Sigmoid colon (tissue), 6 donors: ENCODE measurements at regions not wholly inside any gene's neighbourhood (a gene's known extent, or its start where the extent isn't known, plus 50 kb on each side); places are given as distances from the start of the nearest gene placed in this dataset.

ENCODE experiments used
- DNase-seq: peaks from one replicate; pipeline ENCODE4 v3.0.0-alpha.2; 2019
- H3K27ac ChIP-seq, 4 donors: fragments of 200-600 bp; sonication (generic); one replicate each; pipeline ENCODE4 v1.5.1; 2016 to 2019; ENCODE audit warnings: mild to moderate bottlenecking in 1 of 4
- H3K27me3 ChIP-seq, 3 donors: fragments of 200-600 bp; sonication (generic); one replicate each; pipeline ENCODE4 v1.5.1; 2019; ENCODE audit warnings: mild to moderate bottlenecking in 1 of 3
- H3K36me3 ChIP-seq, 4 donors: fragments of 200-600 bp; sonication (generic); one replicate each; pipeline ENCODE4 v1.5.1; 2016 to 2019
- H3K4me1 ChIP-seq, 4 donors: fragments of 200-600 bp; sonication (generic); one replicate each; pipeline ENCODE4 v1.5.1; 2017 to 2019
- H3K4me3 ChIP-seq, 4 donors: fragments of 200-600 bp; sonication (generic); one replicate each; pipeline ENCODE4 v1.5.1; 2017 to 2019; ENCODE audit warnings: mild to moderate bottlenecking in 2 of 4, moderate library complexity in 1 of 4
- H3K9me3 ChIP-seq, 4 donors: fragments of 200-600 bp in 3 of 4; sonication (generic) in 3 of 4; one replicate each; pipeline versions ENCODE4 v1.5.1 to v1.6.1; 2013 to 2019
- CTCF ChIP-seq, 4 experiments: fragments of 450-650 bp in 3 of 4; fragments of 200-600 bp in 1 of 4; IDR thresholded peaks; one replicate each; pipeline ENCODE4 v1.5.1; 2016 to 2019; ENCODE audit warnings: antibody characterized with exemption in 4 of 4, mild to moderate bottlenecking in 3 of 4, moderate library complexity in 2 of 4
- EP300 ChIP-seq, 4 donors: sonication (generic); formaldehyde crosslinking; IDR thresholded peaks; one replicate each; pipeline ENCODE4 v1.6.1; 2017; ENCODE audit warnings: antibody characterized with exemption in 4 of 4
- POLR2A ChIP-seq, 2 donors: fragments of 450-650 bp; IDR thresholded peaks; one replicate each; pipeline ENCODE4 v1.6.1; 2016; ENCODE audit warnings: antibody characterized with exemption in 2 of 2, mild to moderate bottlenecking in 2 of 2, moderate library complexity in 2 of 2
- POLR2AphosphoS5 ChIP-seq, 4 donors: sonication (generic); formaldehyde crosslinking; IDR thresholded peaks; one replicate each; pipeline ENCODE4 v1.6.1; 2017; ENCODE audit warnings: antibody characterized with exemption in 4 of 4
- WGBS, 2 donors: extraction: QIAGEN DNeasy Blood & Tissue Kit; methylation state at CpG; one replicate each; pipeline ENCODE4 v1.1.7; 2013; 5-methylcytosine and 5-hydroxymethylcytosine counted together
- intact Hi-C: fragments of 100-400 bp; cut with DNase I; formaldehyde crosslinking; loops from one replicate; pipeline ENCODE4 v1.15.1; 2023
- donor health status: healthy with polysubstance abuse.
- donor health status: healthy.

GRCh38 chr2:65529419-65529818, 97.0 kb upstream of the SPRED2 start:
- Histone ChIP-seq H3K9me3 (no peaks in the 10 kb centered on the region), H3K27me3 (no peaks in the 10 kb centered on the region), H3K4me1 (no peaks in the 10 kb centered on the region), H3K27ac (no peak overlapping the region), H3K4me3 (no peak overlapping the region), H3K36me3 (no peaks in the 10 kb centered on the region)
- TF ChIP-seq POLR2AphosphoS5 (IDR thresholded peaks at IDR 0.05) = no peak
- no peak for TF ChIP-seq CTCF (IDR thresholded peaks at IDR 0.05)
- TF ChIP-seq EP300 (IDR thresholded peaks at IDR 0.05) = no peak
- no peak for TF ChIP-seq POLR2A (IDR thresholded peaks at IDR 0.05)
- no peak for DNase-seq
- 93 to 95% methylated on average over 5 of the region's 5 CpGs for WGBS, 2 donors
- intact Hi-C loops = no loop called here

GRCh38 chr2:65528241-65528574, 95.8 kb upstream of the SPRED2 start:
- TF ChIP-seq CTCF (IDR thresholded peaks at IDR 0.05) (no peak), EP300 (IDR thresholded peaks at IDR 0.05) (no peak), POLR2A (IDR thresholded peaks at IDR 0.05) (no peak), POLR2AphosphoS5 (IDR thresholded peaks at IDR 0.05) (no peak)
- no peak for DNase-seq
- Histone ChIP-seq H3K4me1 (no peaks in the 10 kb centered on the region), H3K27ac (no peak overlapping the region), H3K9me3 (no peaks in the 10 kb centered on the region), H3K36me3 (no peaks in the 10 kb centered on the region), H3K27me3 (no peaks in the 10 kb centered on the region), H3K4me3 (no peak overlapping the region)
- intact Hi-C loops = no loop called here
- WGBS, 2 donors = 50 to 81% methylated on average over 1 of the region's 1 CpG

GRCh38 chr2:65527451-65528240, 95.2 kb upstream of the SPRED2 start:
- TF ChIP-seq CTCF (IDR thresholded peaks at IDR 0.05) = no peak
- no peak for TF ChIP-seq POLR2AphosphoS5 (IDR thresholded peaks at IDR 0.05)
- no peak for TF ChIP-seq EP300 (IDR thresholded peaks at IDR 0.05)
- no peak for TF ChIP-seq POLR2A (IDR thresholded peaks at IDR 0.05)
- no peak overlapping the region for H3K4me3 ChIP-seq
- no peaks in the 10 kb centered on the region for H3K4me1 ChIP-seq
- intact Hi-C loops = no loop called here
- 60 to 65% methylated on average over 4 of the region's 4 CpGs for WGBS, 2 donors
- DNase-seq = no peak
- H3K27me3 ChIP-seq = no peaks in the 10 kb centered on the region
- no peak overlapping the region for H3K27ac ChIP-seq
- H3K36me3 ChIP-seq = no peaks in the 10 kb centered on the region
- no peaks in the 10 kb centered on the region for H3K9me3 ChIP-seq

GRCh38 chr2:65525616-65526231, 93.3 kb upstream of the SPRED2 start:
- DNase-seq = no peak
- Histone ChIP-seq H3K4me1 (no peaks in the 10 kb centered on the region), H3K4me3 (no peak overlapping the region), H3K36me3 (no peaks in the 10 kb centered on the region), H3K27ac (no peak overlapping the region), H3K27me3 (no peaks in the 10 kb centered on the region), H3K9me3 (no peaks in the 10 kb centered on the region)
- WGBS, 2 donors = 32 to 51% methylated on average over 4 of the region's 4 CpGs
- TF ChIP-seq POLR2AphosphoS5 (IDR thresholded peaks at IDR 0.05) (no peak), EP300 (IDR thresholded peaks at IDR 0.05) (no peak), CTCF (IDR thresholded peaks at IDR 0.05) (no peak), POLR2A (IDR thresholded peaks at IDR 0.05) (no peak)
- intact Hi-C loops = no loop called here
